NOMO-1 treated with dmso at 0.1 percent for 144 hours (cell line): ENCODE measurements at regions not wholly inside any gene's neighbourhood (a gene's known extent, or its start where the extent isn't known, plus 50 kb on each side); places are given as distances from the start of the nearest gene placed in this dataset.

Source experiments
- DNase-seq: peaks from one replicate; lab custom pipeline; 2025; ENCODE audit not compliant: unreplicated experiment; lab: John Stamatoyannopoulos, UW

DNA sequence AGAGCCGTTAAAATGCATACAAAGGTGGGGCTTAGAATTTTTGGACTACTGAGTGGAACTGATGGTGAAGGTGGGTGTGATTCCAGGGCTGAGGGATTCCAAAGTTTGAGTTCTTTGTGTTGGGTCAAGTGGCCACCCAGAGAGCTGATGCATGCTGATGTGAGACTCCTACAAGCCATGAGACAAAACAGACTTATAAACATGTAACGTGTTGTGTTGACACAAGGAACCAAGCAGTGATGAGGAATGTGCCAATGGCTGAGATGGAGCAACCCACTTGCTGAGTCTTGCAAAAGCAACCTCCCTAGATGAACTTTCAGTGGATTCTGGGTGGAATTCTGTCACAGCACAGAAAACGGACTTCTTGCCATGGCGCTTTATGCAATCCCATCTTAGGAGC, 289.0 kb downstream of the TLE3 start:
- no peak for DNase-seq

GRCh38 chr15:69809421-69809820, 288.3 kb downstream of the TLE3 start:
- no peak for DNase-seq

- no peak for DNase-seq
These were observed 287.0 kb downstream of the TLE3 start for GRCh38 chr15:69810431-69811354.

GRCh38 chr15:69812861-69813261, 284.9 kb downstream of the TLE3 start:
- no peak for DNase-seq

DNA sequence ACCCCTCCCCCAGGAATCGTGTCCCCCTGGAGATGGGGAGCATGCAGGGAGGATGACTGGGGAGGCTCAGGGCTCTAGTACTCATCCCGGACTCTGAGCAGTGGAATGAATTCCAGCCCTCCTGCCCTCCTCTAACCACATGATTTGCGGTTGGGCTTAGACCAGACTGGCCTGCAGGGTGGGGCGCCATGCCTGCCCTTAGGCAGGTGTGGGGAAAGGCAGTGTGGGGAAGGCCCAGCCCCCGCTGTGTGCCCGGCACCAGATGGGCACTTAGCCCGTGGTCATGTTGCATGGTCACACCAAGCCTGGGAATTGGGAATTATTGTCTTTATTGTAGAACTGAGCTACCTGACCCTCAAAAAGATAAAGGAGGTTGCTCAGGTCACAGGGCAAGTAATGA, 283.8 kb downstream of the TLE3 start:
- no peak for DNase-seq

GRCh38 chr15:69814932-69815331, 282.8 kb downstream of the TLE3 start:
- no peak for DNase-seq

GRCh38 chr15:69815793-69816192, 281.9 kb downstream of the TLE3 start:
- no peak for DNase-seq

DNA sequence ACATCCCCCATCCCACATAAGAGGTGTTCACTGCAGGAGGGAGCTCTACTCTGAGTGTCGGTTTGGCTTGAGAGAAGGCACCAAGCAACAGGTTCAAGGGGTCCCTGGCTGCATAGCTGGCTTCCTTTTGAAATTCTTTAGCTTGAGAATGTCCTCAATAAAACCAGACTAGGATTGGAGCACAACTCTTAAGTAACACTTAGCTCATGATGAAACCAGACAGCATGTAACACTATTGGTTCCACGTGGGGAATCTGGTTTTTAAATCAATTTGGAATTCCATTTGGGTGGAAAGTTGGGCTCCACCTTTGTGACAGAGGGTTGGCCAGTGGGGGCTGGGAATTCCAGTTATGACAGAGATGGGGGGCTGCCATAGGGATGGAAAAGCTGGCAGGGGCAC, 281.2 kb downstream of the TLE3 start:
- DNase-seq = no peak

- no peak for DNase-seq
These were observed 279.2 kb downstream of the TLE3 start for GRCh38 chr15:69818529-69818928.

DNA sequence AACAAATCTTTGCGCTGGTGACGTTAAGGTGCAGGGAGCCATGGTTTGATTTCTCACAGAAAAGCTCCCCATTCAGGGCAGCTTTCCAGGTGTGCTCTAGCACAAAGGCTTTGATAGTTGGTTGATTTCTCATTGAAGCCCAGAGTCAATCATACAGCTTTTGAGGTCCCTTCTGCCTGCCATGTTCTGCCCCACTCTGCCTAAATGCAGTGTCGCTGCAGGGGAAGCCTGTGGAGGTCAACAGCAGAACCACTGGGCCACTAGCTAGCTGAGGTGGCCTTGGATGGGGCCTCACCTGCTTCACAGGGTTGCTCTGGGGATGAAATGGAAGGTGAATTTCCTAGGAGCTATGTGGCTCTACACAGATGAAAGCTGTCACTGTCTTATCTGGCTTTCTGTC, 278.3 kb downstream of the TLE3 start:
- DNase-seq = no peak

GRCh38 chr15:69820819-69821218, 276.9 kb downstream of the TLE3 start:
- DNase-seq = no peak

- no peak for DNase-seq
These were observed 274.4 kb downstream of the TLE3 start for GRCh38 chr15:69823223-69823907.

DNA sequence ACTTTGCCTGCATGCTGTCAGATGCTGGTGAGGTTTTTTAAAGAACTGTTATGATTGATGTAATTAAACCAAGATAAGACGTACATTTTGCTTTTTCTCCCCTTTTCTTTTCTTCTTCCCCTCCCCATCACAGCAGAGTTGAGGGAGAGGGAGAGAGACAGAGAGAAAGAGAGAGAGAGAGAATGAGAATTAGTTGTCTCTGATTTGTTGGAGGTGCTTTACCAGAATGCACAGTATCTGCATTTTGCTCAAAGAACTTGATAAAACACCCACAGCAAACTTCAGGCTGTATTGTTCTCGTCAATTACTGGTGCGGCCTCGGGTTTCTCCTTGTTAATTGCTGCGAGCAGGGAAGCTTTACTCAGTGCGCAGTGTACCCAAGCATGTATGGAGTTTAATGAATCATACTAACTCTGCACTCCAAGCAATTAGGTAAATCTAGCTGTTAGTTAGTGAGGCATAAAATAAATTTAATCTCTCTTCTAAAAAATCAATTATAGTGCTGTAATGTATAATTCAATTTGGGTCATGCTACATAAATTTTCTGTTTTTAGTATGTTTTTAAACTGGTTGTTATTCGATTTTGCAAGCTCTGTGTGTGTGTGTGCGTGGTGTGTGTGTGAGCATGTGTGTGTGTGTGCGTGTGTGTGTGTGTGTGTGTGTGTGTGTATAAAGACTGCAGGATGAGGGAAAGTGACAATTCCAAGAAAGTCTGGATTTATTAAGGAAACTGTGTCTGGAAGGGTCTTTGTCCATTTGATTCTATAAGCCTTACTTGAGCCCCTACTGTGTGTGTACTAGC, 273.4 kb downstream of the TLE3 start:
- DNase-seq = no peak

DNA sequence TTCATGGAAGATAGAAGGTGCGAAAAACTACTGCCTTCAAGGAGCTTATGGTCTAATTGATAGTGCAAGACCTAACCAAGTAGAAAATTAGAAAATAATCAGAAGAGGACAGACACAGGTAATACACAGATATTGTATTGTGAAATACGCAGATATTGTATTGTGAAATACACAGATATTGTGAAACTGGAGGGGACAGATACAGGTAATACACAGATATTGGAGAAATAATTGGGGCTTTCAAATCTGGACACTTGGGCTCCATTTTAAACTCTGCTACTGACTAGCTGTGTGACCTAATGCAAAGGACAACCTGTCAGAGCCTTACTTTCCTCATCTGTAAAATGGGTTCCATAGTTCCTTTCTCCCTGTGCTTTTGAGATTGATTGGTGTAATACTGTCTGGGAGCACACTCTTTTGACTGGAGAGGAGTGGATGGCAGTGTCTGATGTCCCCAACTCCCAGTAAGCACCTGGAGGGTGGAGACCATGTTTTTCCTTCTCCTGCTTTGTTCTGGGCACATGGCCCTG, 272.8 kb downstream of the TLE3 start:
- DNase-seq = no peak

- DNase-seq = no peak
These were observed 271.5 kb downstream of the TLE3 start for GRCh38 chr15:69825941-69826818.

- DNase-seq = no peak
These were observed 270.9 kb downstream of the TLE3 start for GRCh38 chr15:69826819-69827175.

DNA sequence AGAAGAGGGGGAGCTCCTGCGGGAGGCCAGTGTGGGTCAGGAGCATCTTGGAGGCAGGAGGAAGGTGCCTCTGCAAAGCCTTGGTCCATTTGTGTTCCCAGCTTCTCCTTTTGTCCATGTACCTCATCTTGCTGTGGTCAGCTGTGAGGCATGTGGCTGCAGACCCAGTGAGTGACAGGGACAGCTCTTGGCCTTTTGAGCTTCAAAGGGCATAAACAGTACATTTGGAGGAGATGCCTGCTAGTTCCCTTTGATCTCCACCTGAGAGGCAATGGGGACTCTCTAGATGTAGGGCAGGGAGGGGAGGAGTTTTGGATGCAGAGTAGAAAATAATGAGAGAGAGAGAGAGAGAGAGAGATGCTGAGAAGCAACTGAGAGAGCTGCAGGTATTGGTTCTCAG, 270.0 kb downstream of the TLE3 start:
- no peak for DNase-seq

DNA sequence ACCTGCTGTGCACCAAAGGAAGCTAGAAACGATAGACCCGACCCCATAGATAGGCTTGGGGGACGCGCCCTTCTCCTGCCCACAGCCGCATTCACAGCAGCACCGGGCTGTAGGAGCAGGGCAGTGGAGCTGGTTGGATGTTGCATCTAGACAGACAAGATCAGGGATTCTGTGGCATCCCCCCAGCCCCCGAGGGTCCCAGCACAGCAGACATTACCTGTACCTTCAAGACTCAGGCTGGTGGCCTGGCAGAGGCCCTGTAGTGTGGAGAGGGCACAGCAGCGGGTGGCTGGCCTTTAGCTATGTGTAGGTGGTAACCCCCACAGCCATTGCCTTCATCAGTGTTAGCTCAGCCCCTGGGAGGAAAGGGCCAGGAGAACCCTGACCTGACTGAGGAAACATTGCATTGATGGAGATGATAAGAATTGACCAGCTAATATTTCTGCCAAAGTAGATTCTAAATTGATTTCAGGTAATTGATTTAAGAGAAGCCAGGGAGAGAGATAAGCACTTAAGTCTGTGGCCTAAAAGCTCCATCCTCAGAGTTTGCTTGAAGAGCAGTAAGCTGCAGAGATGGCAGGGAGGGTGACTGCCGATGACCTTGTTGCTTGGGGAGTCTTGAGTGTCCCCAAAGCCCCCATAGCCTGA, 269.4 kb downstream of the TLE3 start:
- DNase-seq = no peak

DNA sequence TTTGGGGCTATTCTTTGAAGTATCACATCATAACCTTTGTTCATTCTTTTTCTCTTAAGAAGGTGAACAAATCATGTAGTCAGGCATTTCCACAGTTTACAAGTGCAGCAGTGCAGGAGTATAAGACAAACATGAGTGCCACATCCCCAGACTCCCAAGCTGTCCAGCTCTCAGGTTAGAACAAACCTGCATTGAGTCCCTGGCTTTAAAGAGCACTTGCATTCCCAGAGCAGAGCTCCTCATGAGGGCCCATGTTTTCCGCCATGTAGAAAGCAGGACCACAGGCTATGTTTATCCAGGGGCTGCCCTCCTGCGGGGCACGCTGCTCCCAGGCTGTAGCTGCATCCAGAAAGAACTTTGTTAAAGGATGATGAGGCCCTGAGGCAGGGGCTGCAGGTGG, 267.7 kb downstream of the TLE3 start:
- DNase-seq = no peak

DNA sequence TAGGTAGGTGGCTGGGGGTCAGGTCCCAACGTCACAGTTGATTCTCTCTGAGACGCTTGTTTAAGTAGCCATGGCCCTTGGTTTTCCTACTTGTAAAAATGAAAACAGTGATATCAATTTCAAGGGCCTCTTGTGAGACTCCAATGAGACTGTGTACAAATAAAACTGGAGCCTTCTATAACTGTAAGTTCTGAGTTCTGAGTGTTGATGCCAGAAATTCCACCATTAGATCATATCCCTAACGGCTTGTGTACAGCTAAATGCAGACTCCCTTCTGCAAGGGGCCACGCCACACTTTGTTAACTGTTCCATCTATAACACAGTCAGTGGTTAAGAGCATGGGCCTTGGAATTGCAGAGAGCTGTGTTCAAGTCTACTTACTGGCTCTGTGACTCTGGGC, 267.3 kb downstream of the TLE3 start:
- DNase-seq = no peak
